ENCODE measurements at regions not wholly inside any gene's neighbourhood (a gene's known extent, or its start where the extent isn't known, plus 50 kb on each side); places are given as distances from the start of the nearest gene placed in this dataset.
"Not testable (repeated sequence)": the region's sequence is repeated elsewhere in the genome, so short reads cannot be mapped to it uniquely, and the experiment has no call there.

- DNase-seq = no peak
Observed at GRCh38 chr9:96130970-96131369, 171.0 kb downstream of the HSD17B3 start.

GRCh38 chr9:96129747-96130146 is 172.2 kb downstream of the HSD17B3 start:
- no peak for DNase-seq

GRCh38 chr9:96128880-96129279 is 173.1 kb downstream of the HSD17B3 start:
- no peak for DNase-seq

- no peak for DNase-seq
Observed at GRCh38 chr9:96126321-96126881, 175.6 kb downstream of the HSD17B3 start.

- no peak for DNase-seq
Observed at GRCh38 chr9:96125624-96126023, 176.4 kb downstream of the HSD17B3 start.

- no peak for DNase-seq
Observed at GRCh38 chr9:96122751-96123150, 179.2 kb downstream of the HSD17B3 start.

GRCh38 chr9:96122282-96122681 is 179.7 kb downstream of the HSD17B3 start:
- DNase-seq = no peak

GRCh38 chr9:96121136-96121535 is 180.8 kb downstream of the HSD17B3 start:
- no peak for DNase-seq

- DNase-seq = no peak
Observed at GRCh38 chr9:96117398-96118080, 184.4 kb downstream of the HSD17B3 start.

GRCh38 chr9:96116275-96117064 is 185.5 kb downstream of the HSD17B3 start:
- DNase-seq = no peak

- DNase-seq = no peak
Observed at GRCh38 chr9:96115836-96116235, 186.1 kb downstream of the HSD17B3 start.

- no peak for DNase-seq
Observed at GRCh38 chr9:96113032-96113431, 188.9 kb downstream of the HSD17B3 start.

GRCh38 chr9:96109680-96110351 is 192.2 kb downstream of the HSD17B3 start:
- no peak for DNase-seq

GRCh38 chr9:96108691-96109380 is 193.1 kb downstream of the HSD17B3 start:
- no peak for DNase-seq

GRCh38 chr9:96107436-96107835 is 194.5 kb downstream of the HSD17B3 start:
- no peak for DNase-seq

GRCh38 chr9:96100385-96101300 is 201.3 kb downstream of the HSD17B3 start:
- no peak for DNase-seq

GRCh38 chr9:96090630-96091029 is 211.3 kb downstream of the HSD17B3 start:
- not testable (repeated sequence) for DNase-seq

- DNase-seq = no peak
Observed at GRCh38 chr9:96089452-96090085, 212.4 kb downstream of the HSD17B3 start.

- DNase-seq = no peak
Observed at GRCh38 chr9:96088510-96088909, 213.0 kb downstream of the ERCC6L2 start.

- no peak for DNase-seq
Observed at GRCh38 chr9:96087669-96088299, 212.3 kb downstream of the ERCC6L2 start.

Data from GOT3 (cell line).